Hematopoietic multipotent progenitor cell treated with erythropoietin and hydrocortisone succinate and interleukin-3 and kit ligand, for 4 days (in vitro differentiated cells): ENCODE measurements at regions not wholly inside any gene's neighbourhood (a gene's known extent, or its start where the extent isn't known, plus 50 kb on each side); places are given as distances from the start of the nearest gene placed in this dataset.
"Not testable (repeated sequence)": the region's sequence is repeated elsewhere in the genome, so short reads cannot be mapped to it uniquely, and the experiment has no call there.

Experiments
- DNase-seq: peaks from one replicate; pipeline ENCODE4 v3.0.0-alpha.2; 2015

- no peak for DNase-seq
These were observed 347.1 kb downstream of the CD83 start for GRCh38 chr6:14464716-14465115.

- DNase-seq, result no peak
These were observed 348.7 kb downstream of the CD83 start for GRCh38 chr6:14466278-14466677.

- no peak for DNase-seq
These were observed 350.0 kb downstream of the CD83 start for GRCh38 chr6:14467591-14467990.

- no peak for DNase-seq
These were observed 351.2 kb downstream of the CD83 start for GRCh38 chr6:14468647-14469321.

GRCh38 chr6:14470101-14470500 lies 352.5 kb downstream of the CD83 start:
- DNase-seq, result no peak

- peak; percentile 58 for DNase-seq
These were observed 353.1 kb downstream of the CD83 start for GRCh38 chr6:14470671-14471070.

GRCh38 chr6:14472255-14472985 lies 354.8 kb downstream of the CD83 start:
- no peak for DNase-seq

GRCh38 chr6:14472986-14473337 lies 355.4 kb downstream of the CD83 start:
- peak; percentile 76 for DNase-seq

- DNase-seq, result no peak
These were observed 357.2 kb downstream of the CD83 start for GRCh38 chr6:14474816-14475215.

- no peak for DNase-seq
These were observed 357.7 kb downstream of the CD83 start for GRCh38 chr6:14475306-14475705.

- DNase-seq, result peak; percentile 95
These were observed 359.4 kb downstream of the CD83 start for GRCh38 chr6:14476793-14477531.

- DNase-seq, result peak; percentile 37
These were observed 360.0 kb downstream of the CD83 start for GRCh38 chr6:14477559-14477958.

- DNase-seq, result peak; percentile 74
These were observed 361.0 kb downstream of the CD83 start for GRCh38 chr6:14478381-14479225.

GRCh38 chr6:14481946-14482345 lies 364.4 kb downstream of the CD83 start:
- not testable (repeated sequence) for DNase-seq

- no peak for DNase-seq
These were observed 370.1 kb downstream of the CD83 start for GRCh38 chr6:14487625-14488024.

- DNase-seq, result peak; percentile 56
These were observed 370.6 kb downstream of the CD83 start for GRCh38 chr6:14488180-14488579.

GRCh38 chr6:14489445-14489844 lies 371.9 kb downstream of the CD83 start:
- no peak for DNase-seq

GRCh38 chr6:14498748-14499147 lies 381.2 kb downstream of the CD83 start:
- DNase-seq, result no peak

GRCh38 chr6:14499309-14499708 lies 381.7 kb downstream of the CD83 start:
- no peak for DNase-seq

- DNase-seq, result no peak
These were observed 382.3 kb downstream of the CD83 start for GRCh38 chr6:14499841-14500240.

GRCh38 chr6:14500809-14501208 lies 383.2 kb downstream of the CD83 start:
- DNase-seq, result no peak

- DNase-seq, result no peak
These were observed 383.7 kb downstream of the CD83 start for GRCh38 chr6:14501240-14501639.

GRCh38 chr6:14501914-14502313 lies 384.3 kb downstream of the CD83 start:
- DNase-seq, result no peak
